Neural cell (in vitro differentiated cells): ENCODE measurements at regions not wholly inside any gene's neighbourhood (a gene's known extent, or its start where the extent isn't known, plus 50 kb on each side); places are given as distances from the start of the nearest gene placed in this dataset.

ENCODE experiments used
- CTCF ChIP-seq: fragments of 450-650 bp; IDR thresholded peaks from 2 replicates; pipeline ENCODE4 v1.5.1; 2014; ENCODE audit warnings: antibody characterized with exemption, mild to moderate bottlenecking, moderate library complexity; ENCODE audit not compliant: poor library complexity, severe bottlenecking
- EP300 ChIP-seq: fragments of 450-650 bp; conservative IDR thresholded peaks from 2 replicates; pipeline ENCODE4 v1.6.1; 2014; ENCODE audit warnings: antibody characterized with exemption, mild to moderate bottlenecking, moderate library complexity; ENCODE audit not compliant: poor library complexity, severe bottlenecking
- EZH2 ChIP-seq: fragments of 200-600, 300-800 bp; shearing (Covaris generic), sonication (generic); IDR thresholded peaks from 2 replicates; pipeline ENCODE4 v1.6.1; 2014; ENCODE audit warnings: antibody characterized with exemption, low read length, borderline replicate concordance, mild to moderate bottlenecking; ENCODE audit not compliant: insufficient read depth, poor library complexity, severe bottlenecking
- MXI1 ChIP-seq: fragments of 450-650 bp; conservative IDR thresholded peaks from 2 replicates; pipeline ENCODE4 v1.6.1; 2014; ENCODE audit warnings: antibody characterized with exemption, mild to moderate bottlenecking; ENCODE audit not compliant: poor library complexity, severe bottlenecking
- POLR2AphosphoS5 ChIP-seq: IDR thresholded peaks from 2 replicates; pipeline ENCODE4 v1.6.1; 2012
- REST ChIP-seq: IDR thresholded peaks from 2 replicates; pipeline ENCODE4 v1.6.1; 2012; ENCODE audit warnings: borderline replicate concordance
- TAF1 ChIP-seq: IDR thresholded peaks from 2 replicates; pipeline ENCODE4 v1.6.1; 2012; ENCODE audit warnings: low read depth

GRCh38 chr12:74885775-74886174, 323.9 kb downstream of the KCNC2 start:
- no peak for TF ChIP-seq CTCF
- no peak for TF ChIP-seq POLR2AphosphoS5
- no peak for TF ChIP-seq EP300
- no peak for TF ChIP-seq MXI1
- no peak for TF ChIP-seq TAF1
- no peak for TF ChIP-seq EZH2
- TF ChIP-seq REST, result no peak
